HCT116 (cell line): ENCODE measurements at regions not wholly inside any gene's neighbourhood (a gene's known extent, or its start where the extent isn't known, plus 50 kb on each side); places are given as distances from the start of the nearest gene placed in this dataset.

Experiments used
- CEBPB ChIP-seq: IDR thresholded peaks from 2 replicates; pipeline ENCODE4 v1.6.1; 2012; ENCODE audit warnings: low read depth
- ELF1 ChIP-seq: IDR thresholded peaks from 2 replicates; pipeline ENCODE4 v1.6.1; 2012; ENCODE audit warnings: low read depth, borderline replicate concordance
- EZH2 ChIP-seq: fragments of 200-600 bp; sonication (generic); IDR thresholded peaks from 2 replicates; pipeline ENCODE4 v1.6.1; 2017; ENCODE audit warnings: antibody characterized with exemption, mixed run types
- EZH2phosphoT487 ChIP-seq: fragments of 200-600 bp; IDR thresholded peaks from 2 replicates; pipeline ENCODE4 v1.6.1; 2018; ENCODE audit warnings: antibody characterized with exemption, borderline replicate concordance
- FOSL1 ChIP-seq: IDR thresholded peaks from 2 replicates; pipeline ENCODE4 v1.6.1; 2012; ENCODE audit warnings: low read depth
- MAX ChIP-seq: IDR thresholded peaks from 2 replicates; pipeline ENCODE4 v1.6.1; 2012
- POLR2A ChIP-seq: IDR thresholded peaks from 2 replicates; pipeline ENCODE4 v1.7.0; 2011; ENCODE audit warnings: borderline replicate concordance; ENCODE audit not compliant: insufficient read depth, insufficient read length; ENCODE audit errors: extremely low read depth
- POLR2AphosphoS5 ChIP-seq: IDR thresholded peaks from 2 replicates; pipeline ENCODE4 v1.6.1; 2011; ENCODE audit warnings: mild to moderate bottlenecking, low read depth, low read length, moderate library complexity
- SIN3A ChIP-seq: IDR thresholded peaks from 2 replicates; pipeline ENCODE4 v1.6.1; 2012; ENCODE audit warnings: low read depth
- TCF7L2 ChIP-seq: IDR thresholded peaks from 2 replicates; pipeline ENCODE4 v1.7.0; 2011; ENCODE audit warnings: borderline replicate concordance, inconsistent platforms; ENCODE audit not compliant: insufficient read depth, insufficient read length; ENCODE audit errors: extremely low read depth
- ZFX ChIP-seq: fragments of 450-650 bp; IDR thresholded peaks from 2 replicates; pipeline ENCODE4 v1.6.1; 2017
- TF ChIP-seq, protein P1 (sequence below): IDR thresholded peaks from 2 replicates; pipeline ENCODE4 v1.6.1; 2012
- TF ChIP-seq, protein P2 (sequence below), 3 experiments: fragments of 200-600 bp in 1 of 3; sonication (generic) in 1 of 3; IDR thresholded peaks in 2 of 3; conservative IDR thresholded peaks in 1 of 3; 2 replicates each; pipeline ENCODE4 v1.5.1; 2012 to 2017; ENCODE audit warnings: low read depth in 2 of 3, low read length in 2 of 3, antibody characterized with exemption in 1 of 3, borderline replicate concordance in 1 of 3, control low read depth in 1 of 3, mild to moderate bottlenecking in 1 of 3, mixed read lengths in 1 of 3, mixed run types in 1 of 3, moderate library complexity in 1 of 3; ENCODE audit not compliant: insufficient read depth in 1 of 3

GRCh38 chr18:39862341-39862740, 2092.7 kb upstream of the PIK3C3 start:
- TF ChIP-seq, protein P1, sequence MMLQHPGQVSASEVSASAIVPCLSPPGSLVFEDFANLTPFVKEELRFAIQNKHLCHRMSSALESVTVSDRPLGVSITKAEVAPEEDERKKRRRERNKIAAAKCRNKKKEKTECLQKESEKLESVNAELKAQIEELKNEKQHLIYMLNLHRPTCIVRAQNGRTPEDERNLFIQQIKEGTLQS: no peak
- TF ChIP-seq CEBPB (no peak), POLR2AphosphoS5 (no peak), SIN3A (no peak), EZH2 (no peak), MAX (no peak), POLR2A (no peak), EZH2phosphoT487 (no peak), FOSL1 (no peak), ELF1 (no peak), ZFX (no peak), TCF7L2 (no peak)
- TF ChIP-seq, protein P2, sequence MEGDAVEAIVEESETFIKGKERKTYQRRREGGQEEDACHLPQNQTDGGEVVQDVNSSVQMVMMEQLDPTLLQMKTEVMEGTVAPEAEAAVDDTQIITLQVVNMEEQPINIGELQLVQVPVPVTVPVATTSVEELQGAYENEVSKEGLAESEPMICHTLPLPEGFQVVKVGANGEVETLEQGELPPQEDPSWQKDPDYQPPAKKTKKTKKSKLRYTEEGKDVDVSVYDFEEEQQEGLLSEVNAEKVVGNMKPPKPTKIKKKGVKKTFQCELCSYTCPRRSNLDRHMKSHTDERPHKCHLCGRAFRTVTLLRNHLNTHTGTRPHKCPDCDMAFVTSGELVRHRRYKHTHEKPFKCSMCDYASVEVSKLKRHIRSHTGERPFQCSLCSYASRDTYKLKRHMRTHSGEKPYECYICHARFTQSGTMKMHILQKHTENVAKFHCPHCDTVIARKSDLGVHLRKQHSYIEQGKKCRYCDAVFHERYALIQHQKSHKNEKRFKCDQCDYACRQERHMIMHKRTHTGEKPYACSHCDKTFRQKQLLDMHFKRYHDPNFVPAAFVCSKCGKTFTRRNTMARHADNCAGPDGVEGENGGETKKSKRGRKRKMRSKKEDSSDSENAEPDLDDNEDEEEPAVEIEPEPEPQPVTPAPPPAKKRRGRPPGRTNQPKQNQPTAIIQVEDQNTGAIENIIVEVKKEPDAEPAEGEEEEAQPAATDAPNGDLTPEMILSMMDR (IDR thresholded peaks at IDR 0.05 in 2 of 3, conservative IDR thresholded peaks at IDR 0.05 in 1 of 3; ENCODE audit: borderline replicate concordance in 1 of 3, insufficient read depth in 1 of 3, low read depth in 2 of 3, low read length in 2 of 3): no peak
